ENCODE measurements at regions not wholly inside any gene's neighbourhood (a gene's known extent, or its start where the extent isn't known, plus 50 kb on each side); places are given as distances from the start of the nearest gene placed in this dataset.

GRCh38 chr5:152572812-152573211 is 167.7 kb upstream of the NMUR2 start:
- no peak for TF ChIP-seq EZH2 (IDR thresholded peaks at IDR 0.05; ENCODE audit: low read length, unreplicated experiment)
- no peak for TF ChIP-seq CTCF (conservative IDR thresholded peaks at IDR 0.05; ENCODE audit: low read depth, low read length)
- no peak for TF ChIP-seq EZH2phosphoT487 (IDR thresholded peaks at IDR 0.05; ENCODE audit: borderline replicate concordance, low read length)
